Heart right ventricle (tissue), 16 donors: ENCODE measurements at regions not wholly inside any gene's neighbourhood (a gene's known extent, or its start where the extent isn't known, plus 50 kb on each side); places are given as distances from the start of the nearest gene placed in this dataset.
A peak's percentile ranks its signal among the peaks of the same experiment; 100 is the strongest.

Source experiments
- ATAC-seq, 8 donors: fragments of 200-7000 bp; cut with Tn5 transposase; one replicate each; pipeline ENCODE4 v1.9.1; 2020; ENCODE audit warnings: mild to moderate bottlenecking in 8 of 8, moderate library complexity in 8 of 8, moderate number of reproducible peaks in 1 of 8
- DNase-seq, 2 donors: peaks; one replicate each; pipeline ENCODE4 v3.0.0-alpha.2; 2020
- H3K27ac ChIP-seq, 10 donors: fragments of 200-600 bp; sonication (generic) in 2 of 10; one replicate each; pipeline versions ENCODE4 v1.5.0 to v1.8.0; 2020 to 2022; ENCODE audit warnings: mild to moderate bottlenecking in 3 of 10
- H3K27me3 ChIP-seq, 7 donors: fragments of 200-600 bp; one replicate each; pipeline ENCODE4 v1.8.0; 2021 to 2022; ENCODE audit warnings: mild to moderate bottlenecking in 2 of 7
- H3K36me3 ChIP-seq, 9 donors: fragments of 200-600 bp; sonication (generic) in 1 of 9; one replicate each; pipeline versions ENCODE4 v1.5.0 to v1.8.0; 2020 to 2022; ENCODE audit warnings: mild to moderate bottlenecking in 2 of 9
- H3K4me1 ChIP-seq, 9 donors: fragments of 200-600 bp; sonication (generic) in 1 of 9; one replicate each; pipeline versions ENCODE4 v1.5.0 to v1.8.0; 2020 to 2022; ENCODE audit warnings: mild to moderate bottlenecking in 4 of 9
- H3K4me3 ChIP-seq, 10 donors: fragments of 200-600 bp; sonication (generic) in 2 of 10; one replicate each; pipeline versions ENCODE4 v1.5.0 to v1.8.0; 2020 to 2022; ENCODE audit warnings: mild to moderate bottlenecking in 7 of 10, moderate library complexity in 2 of 10
- H3K9me3 ChIP-seq, 11 donors: fragments of 200-600 bp in 10 of 11; sonication (generic) in 2 of 11; one replicate each; pipeline versions ENCODE4 v1.5.0 to v1.8.0; 2013 to 2022; ENCODE audit warnings: mild to moderate bottlenecking in 2 of 11, control low read depth in 1 of 11, moderate library complexity in 1 of 11
- CTCF ChIP-seq, 9 donors: fragments of 200-600 bp; sonication (generic) in 2 of 9; IDR thresholded peaks; one replicate each; pipeline versions ENCODE4 v1.5.0 to v1.8.0; 2021 to 2022; ENCODE audit warnings: antibody characterized with exemption in 9 of 9, mild to moderate bottlenecking in 5 of 9, moderate library complexity in 1 of 9
- WGBS, 2 donors: extraction: QIAGEN DNeasy Blood & Tissue Kit; methylation state at CpG; one replicate each; pipeline ENCODE4 v1.1.7; 2013; ENCODE audit warnings: inconsistent platforms in 1 of 2; 5-methylcytosine and 5-hydroxymethylcytosine counted together
- intact Hi-C, 10 donors: fragments of 100-400 bp; cut with DNase I; formaldehyde crosslinking; loops; one replicate each; pipeline versions ENCODE4 v1.11.1 to v1.14.2; 2022
- donor health status: Arrhythmogenic right ventricular cardiomyopathy.
- donor health status: ischemic (EF 13 %, LVEDD 7.1; RV severe dilation, severe dysfunction).
- donor health status: healthy with polysubstance abuse.
- donor health status: DM: no; HTN: yes; CAD: no.
- donor health status: DM: no; HTN: no; CAD: no.
- donor health status: ischemic (EF 25% LVEDD 6.9; RV normal size, moderate dysfunction).
- donor health status: ischemic (EF 25% LVEDD 5.7; RV mildly dilated, moderate dysfunction).
- donor health status: healthy.
- donor health status: DM: yes; HTN: yes; CAD: no.
- donor health status: Ischemic cardiomyopathy.
- donor health status: ischemic (EF 35%, LVEDD 5.7; RV mildly dilated, moderate dysfunction).
- donor health status: nonischemic (EF 11% LVEDD 7.7; RV severe dilation, severe dysfunction).
- donor health status: DM: yes; HTN: yes; CAD: no.
- donor health status: PGD.
- donor health status: ischemic (EF 29% LVEDD 5.4; RV normal size, mild dysfunction).
- donor health status: nonischemic (EF 23%, LVEDD 6.1; RV moderate dilation, normal function).

GRCh38 chr5:116685931-116686330, 111.3 kb upstream of the SEMA6A start:
- H3K27ac ChIP-seq, result no peak overlapping the region
- no peak for TF ChIP-seq CTCF (IDR thresholded peaks at IDR 0.05)
- ATAC-seq, result no peak
- no peak for DNase-seq
- intact Hi-C loops, result no loop called here
- peaks cover 0 to 8% (median 0%) of the 10 kb centered on the region in 9 donors for H3K4me1 ChIP-seq
- no peaks in the 10 kb centered on the region for H3K9me3 ChIP-seq
- no peaks in the 10 kb centered on the region for H3K36me3 ChIP-seq
- no peaks in the 10 kb centered on the region for H3K27me3 ChIP-seq
- no peak overlapping the region for H3K4me3 ChIP-seq
- 88 to 92% methylated on average over 9 of the region's 9 CpGs for WGBS, 2 donors

- H3K27ac ChIP-seq, result no peak overlapping the region
- no peak for TF ChIP-seq CTCF (IDR thresholded peaks at IDR 0.05)
- no peak for DNase-seq
- 92 to 97% methylated on average over 6 of the region's 6 CpGs for WGBS, 2 donors
- no peaks in the 10 kb centered on the region for H3K36me3 ChIP-seq
- H3K4me1 ChIP-seq, result peaks cover 0 to 8% (median 0%) of the 10 kb centered on the region in 9 donors
- no peak for ATAC-seq
- no peaks in the 10 kb centered on the region for H3K27me3 ChIP-seq
- H3K9me3 ChIP-seq, result no peaks in the 10 kb centered on the region
- H3K4me3 ChIP-seq, result no peak overlapping the region
- intact Hi-C loops, result no loop called here
Observed at GRCh38 chr5:116685069-116685468, 110.4 kb upstream of the SEMA6A start.

GRCh38 chr5:116681334-116682013, 106.9 kb upstream of the SEMA6A start:
- ATAC-seq (no peak), DNase-seq (no peak)
- H3K27me3 ChIP-seq, result no peaks in the 10 kb centered on the region
- H3K9me3 ChIP-seq, result no peaks in the 10 kb centered on the region
- peaks cover 0 to 8% (median 0%) of the 10 kb centered on the region in 9 donors for H3K4me1 ChIP-seq
- no peak overlapping the region for H3K4me3 ChIP-seq
- no peak for TF ChIP-seq CTCF (IDR thresholded peaks at IDR 0.05)
- 56 to 76% methylated on average over 7 of the region's 7 CpGs for WGBS, 2 donors
- H3K36me3 ChIP-seq, result no peaks in the 10 kb centered on the region
- peak overlapping the region in 2 of 10 donors; percentile 16 to 17 for H3K27ac ChIP-seq
- intact Hi-C loops, result no loop called here

GRCh38 chr5:116675626-116675910, 100.9 kb upstream of the SEMA6A start:
- no peak for TF ChIP-seq CTCF (IDR thresholded peaks at IDR 0.05)
- WGBS, 2 donors, result 85% methylated on average over 4 of the region's 4 CpGs
- Histone ChIP-seq H3K9me3 (no peaks in the 10 kb centered on the region), H3K4me1 (peaks cover 0 to 6% (median under 1%) of the 10 kb centered on the region in 9 donors), H3K27me3 (no peaks in the 10 kb centered on the region), H3K36me3 (no peaks in the 10 kb centered on the region), H3K27ac (no peak overlapping the region), H3K4me3 (no peak overlapping the region)
- intact Hi-C loops, result loop anchor here in 1 of 10 donors (10.0 kb wide), 1 partner anchor 109 kb away; no protein-coding TSS in a partner anchor
- no peak for DNase-seq
- ATAC-seq, result no peak
